ENCODE measurements at regions not wholly inside any gene's neighbourhood (a gene's known extent, or its start where the extent isn't known, plus 50 kb on each side); places are given as distances from the start of the nearest gene placed in this dataset.

GRCh38 chr15:62474021-62474770, 309.1 kb upstream of the C2CD4B start:
- Histone ChIP-seq H3K27ac (ENCODE audit: control insufficient read depth, insufficient read depth, low read length) (no peak overlapping the region), H3K9ac (ENCODE audit: control insufficient read depth, extremely low read depth, insufficient read depth, low read length) (no peak overlapping the region), H3K9me1 (ENCODE audit: control insufficient read depth, extremely low read depth, insufficient read depth, low read length) (no peaks in the 10 kb centered on the region), H3K36me3 (ENCODE audit: control insufficient read depth in 2 of 2, extremely low read depth in 1 of 2, insufficient read depth in 2 of 2, low read length in 2 of 2) (no peaks in the 10 kb centered on the region), H2AFZ (ENCODE audit: control insufficient read depth, low read length) (no peak overlapping the region), H3K4me2 (ENCODE audit: control insufficient read depth, extremely low read depth, insufficient read depth, low read depth, low read length) (no peak overlapping the region), H4K20me1 (ENCODE audit: control insufficient read depth, extremely low read depth, insufficient read depth, low read length) (no peaks in the 10 kb centered on the region), H3K4me1 (ENCODE audit: control insufficient read depth, extremely low read depth, insufficient read depth, low read length) (no peaks in the 10 kb centered on the region), H3K27me3 (ENCODE audit: control insufficient read depth, extremely low read depth, insufficient read depth, low read length) (no peaks in the 10 kb centered on the region), H3K4me3 (ENCODE audit: control insufficient read depth in 2 of 3, extremely low read depth in 1 of 3, insufficient read depth in 2 of 3, low read depth in 1 of 3, low read length in 3 of 3) (no peak overlapping the region), H3K9me3 (ENCODE audit: control insufficient read depth, low read depth, low read length) (no peaks in the 10 kb centered on the region), H3K79me2 (ENCODE audit: control insufficient read depth, insufficient read depth, low read length) (no peaks in the 10 kb centered on the region)
- dilution Hi-C loops (cut with MboI; ENCODE audit: extremely low pct_ligation_motif_present, low sequenced_read_pairs): no loop called here
- DNase-seq (ENCODE audit: low read depth, low spot score) (no peak), FAIRE-seq (no peak)
- TF ChIP-seq EZH2 (IDR thresholded peaks at IDR 0.05; ENCODE audit: low read length) (no peak), CTCF (optimal IDR thresholded peaks at IDR 0.05 in 1 of 3, IDR thresholded peaks at IDR 0.05 in 1 of 3, conservative IDR thresholded peaks at IDR 0.05 in 1 of 3; ENCODE audit: extremely low read depth in 1 of 3, insufficient read depth in 2 of 3, low read length in 3 of 3) (no peak)

DNA sequence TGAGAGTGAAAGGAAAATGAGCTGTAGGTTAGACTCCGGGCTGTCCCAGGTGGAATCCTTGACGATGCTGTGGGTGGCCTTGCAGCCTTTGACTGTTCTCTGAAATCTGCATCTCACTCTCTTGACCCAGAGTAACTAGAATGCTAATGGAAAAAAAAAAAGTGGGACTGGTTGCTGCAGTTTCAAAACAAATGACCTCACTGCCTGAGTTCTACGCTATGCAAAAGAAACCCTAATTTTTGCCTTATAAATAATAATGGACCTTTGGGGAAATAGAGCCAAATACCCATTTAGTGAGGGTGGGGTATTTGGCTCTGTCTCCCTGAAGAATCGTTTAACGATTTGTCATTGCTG, 309.7 kb upstream of the C2CD4B start:
- Histone ChIP-seq H3K27me3 (ENCODE audit: control insufficient read depth, extremely low read depth, insufficient read depth, low read length) (no peaks in the 10 kb centered on the region), H3K9ac (ENCODE audit: control insufficient read depth, extremely low read depth, insufficient read depth, low read length) (no peak overlapping the region), H3K4me2 (ENCODE audit: control insufficient read depth, extremely low read depth, insufficient read depth, low read depth, low read length) (no peak overlapping the region), H2AFZ (ENCODE audit: control insufficient read depth, low read length) (no peak overlapping the region), H4K20me1 (ENCODE audit: control insufficient read depth, extremely low read depth, insufficient read depth, low read length) (no peaks in the 10 kb centered on the region), H3K9me3 (ENCODE audit: control insufficient read depth, low read depth, low read length) (no peaks in the 10 kb centered on the region), H3K36me3 (ENCODE audit: control insufficient read depth in 2 of 2, extremely low read depth in 1 of 2, insufficient read depth in 2 of 2, low read length in 2 of 2) (no peaks in the 10 kb centered on the region), H3K4me3 (ENCODE audit: control insufficient read depth in 2 of 3, extremely low read depth in 1 of 3, insufficient read depth in 2 of 3, low read depth in 1 of 3, low read length in 3 of 3) (no peak overlapping the region), H3K4me1 (ENCODE audit: control insufficient read depth, extremely low read depth, insufficient read depth, low read length) (no peaks in the 10 kb centered on the region), H3K9me1 (ENCODE audit: control insufficient read depth, extremely low read depth, insufficient read depth, low read length) (no peaks in the 10 kb centered on the region), H3K79me2 (ENCODE audit: control insufficient read depth, insufficient read depth, low read length) (no peaks in the 10 kb centered on the region), H3K27ac (ENCODE audit: control insufficient read depth, insufficient read depth, low read length) (no peak overlapping the region)
- TF ChIP-seq CTCF (optimal IDR thresholded peaks at IDR 0.05 in 1 of 3, IDR thresholded peaks at IDR 0.05 in 1 of 3, conservative IDR thresholded peaks at IDR 0.05 in 1 of 3; ENCODE audit: extremely low read depth in 1 of 3, insufficient read depth in 2 of 3, low read length in 3 of 3): no peak
- TF ChIP-seq EZH2 (IDR thresholded peaks at IDR 0.05; ENCODE audit: low read length): no peak
- dilution Hi-C loops (cut with MboI; ENCODE audit: extremely low pct_ligation_motif_present, low sequenced_read_pairs): no loop called here
- FAIRE-seq: no peak
- no peak for DNase-seq (ENCODE audit: low read depth, low spot score)

Data from keratinocyte (primary cell).